H9 (cell line): ENCODE measurements at regions not wholly inside any gene's neighbourhood (a gene's known extent, or its start where the extent isn't known, plus 50 kb on each side); places are given as distances from the start of the nearest gene placed in this dataset.

Experiments used
- DNase-seq: peaks from one replicate; pipeline ENCODE4 v3.0.0-alpha.2; 2017
- H2AFZ ChIP-seq: one replicate; pipeline ENCODE4 v1.6.1; 2013; ENCODE audit warnings: mild to moderate bottlenecking, low read length, control low read depth, moderate library complexity
- H2AK5ac ChIP-seq: 2 replicates; pipeline ENCODE4 v1.6.1; 2013; ENCODE audit warnings: low read length, control low read depth, mixed read lengths; ENCODE audit not compliant: insufficient read length
- H2BK120ac ChIP-seq: one replicate; pipeline ENCODE4 v1.6.1; 2013; ENCODE audit warnings: low read depth, mild to moderate bottlenecking, low read length, control low read depth, inconsistent platforms; ENCODE audit not compliant: poor library complexity, severe bottlenecking
- H2BK12ac ChIP-seq: 2 replicates; pipeline ENCODE4 v1.6.1; 2013; ENCODE audit warnings: low read length, control low read depth, mixed read lengths, low read depth; ENCODE audit not compliant: insufficient read length
- H2BK15ac ChIP-seq: 2 replicates; pipeline ENCODE4 v1.6.1; 2013; ENCODE audit warnings: low read depth, low read length, control low read depth
- H2BK20ac ChIP-seq: one replicate; pipeline ENCODE4 v1.6.1; 2013; ENCODE audit warnings: low read depth, mild to moderate bottlenecking, low read length, control low read depth, inconsistent platforms; ENCODE audit not compliant: poor library complexity, severe bottlenecking
- H2BK5ac ChIP-seq: 2 replicates; pipeline ENCODE4 v1.6.1; 2013; ENCODE audit warnings: low read length, control low read depth, mixed read lengths; ENCODE audit not compliant: insufficient read length
- H3K14ac ChIP-seq: 2 replicates; pipeline ENCODE4 v1.6.1; 2013; ENCODE audit warnings: low read length, control low read depth; ENCODE audit not compliant: insufficient read depth
- H3K18ac ChIP-seq: 2 replicates; pipeline ENCODE4 v1.6.1; 2013; ENCODE audit warnings: low read depth, mild to moderate bottlenecking, mixed read lengths, low read length, control low read depth; ENCODE audit not compliant: insufficient read length
- H3K23ac ChIP-seq: 2 replicates; pipeline ENCODE4 v1.6.1; 2013; ENCODE audit warnings: low read length, control low read depth, mixed read lengths, low read depth; ENCODE audit not compliant: insufficient read length
- H3K23me2 ChIP-seq: 2 replicates; pipeline ENCODE4 v1.6.1; 2013; ENCODE audit warnings: low read depth, mild to moderate bottlenecking, mixed read lengths, low read length, control low read depth; ENCODE audit not compliant: insufficient read length, poor library complexity, severe bottlenecking
- H3K27ac ChIP-seq: 2 replicates; pipeline ENCODE4 v1.5.1; 2013; ENCODE audit warnings: low read length, control low read depth, mixed read lengths, low read depth; ENCODE audit not compliant: insufficient read length
- H3K27me3 ChIP-seq: 2 replicates; pipeline ENCODE4 v1.6.1; 2013; ENCODE audit warnings: low read length, control low read depth, inconsistent platforms; ENCODE audit not compliant: insufficient read depth
- H3K4ac ChIP-seq: 2 replicates; pipeline ENCODE4 v1.6.1; 2013; ENCODE audit warnings: low read depth, mild to moderate bottlenecking, control low read depth, inconsistent platforms, low read length, moderate library complexity
- H3K4me1 ChIP-seq: 2 replicates; pipeline ENCODE4 v1.6.1; 2013; ENCODE audit warnings: low read length, control low read depth, inconsistent platforms; ENCODE audit not compliant: insufficient read depth
- H3K4me2 ChIP-seq: 2 replicates; pipeline ENCODE4 v1.6.1; 2013; ENCODE audit warnings: low read length, control low read depth, mixed read lengths; ENCODE audit not compliant: insufficient read length, insufficient read depth
- H3K56ac ChIP-seq: 2 replicates; pipeline ENCODE4 v1.6.1; 2013; ENCODE audit warnings: low read depth, mild to moderate bottlenecking, mixed read lengths, low read length, control low read depth; ENCODE audit not compliant: insufficient read length
- H3K79me1 ChIP-seq: 2 replicates; pipeline ENCODE4 v1.6.1; 2013; ENCODE audit warnings: low read depth, mild to moderate bottlenecking, moderate library complexity, low read length, control low read depth, inconsistent platforms; ENCODE audit not compliant: insufficient read depth, poor library complexity, severe bottlenecking
- H3K79me2 ChIP-seq: 2 replicates; pipeline ENCODE4 v1.6.1; 2013; ENCODE audit warnings: low read length, control low read depth, inconsistent platforms; ENCODE audit not compliant: insufficient read depth
- H3K9ac ChIP-seq: 2 replicates; pipeline ENCODE4 v1.6.1; 2013; ENCODE audit warnings: low read length, control low read depth, mixed read lengths; ENCODE audit not compliant: insufficient read length; ENCODE audit errors: extremely low read depth
- H3K9me3 ChIP-seq: one replicate; pipeline ENCODE4 v1.6.1; 2013; ENCODE audit warnings: low read depth, low read length, inconsistent platforms; ENCODE audit not compliant: control insufficient read depth
- H3T11ph ChIP-seq: one replicate; pipeline ENCODE4 v1.6.1; 2013; ENCODE audit warnings: mild to moderate bottlenecking, low read length, control low read depth, inconsistent platforms
- H4K20me1 ChIP-seq: one replicate; pipeline ENCODE4 v1.6.1; 2013; ENCODE audit not compliant: control insufficient read depth, insufficient read length, insufficient read depth
- H4K5ac ChIP-seq: 2 replicates; pipeline ENCODE4 v1.6.1; 2013; ENCODE audit warnings: low read depth, mild to moderate bottlenecking, mixed read lengths, low read length, control low read depth; ENCODE audit not compliant: insufficient read length
- H4K8ac ChIP-seq: replicated peaks from 2 replicates; pipeline ENCODE4 v1.6.1; 2013; ENCODE audit warnings: low read length, control low read depth, mixed read lengths, low read depth; ENCODE audit not compliant: insufficient read length
- H4K91ac ChIP-seq: 2 replicates; pipeline ENCODE4 v1.6.1; 2013; ENCODE audit warnings: low read depth, mild to moderate bottlenecking, moderate library complexity, mixed read lengths, low read length, control low read depth; ENCODE audit not compliant: insufficient read length
- H3K27ac Mint-ChIP-seq, 3 experiments: 2 replicates in 2 of 3; 3 replicates in 1 of 3; pipeline ENCODE4 v1.8.0; 2020 to 2021; ENCODE audit warnings: mixed read lengths in 3 of 3, mild to moderate bottlenecking in 1 of 3, moderate library complexity in 1 of 3
- H3K27me3 Mint-ChIP-seq: 2 replicates; pipeline ENCODE4 v1.8.0; 2021; ENCODE audit warnings: low read depth, mild to moderate bottlenecking, moderate library complexity, mixed read lengths
- H3K36me3 Mint-ChIP-seq, 3 experiments: 2 replicates in 2 of 3; 3 replicates in 1 of 3; pipeline ENCODE4 v1.8.0; 2020 to 2021; ENCODE audit warnings: low read depth in 3 of 3, mixed read lengths in 3 of 3; ENCODE audit not compliant: insufficient read depth in 1 of 3
- H3K4me1 Mint-ChIP-seq, 2 experiments: 2 replicates each; pipeline ENCODE4 v1.8.0; 2020; ENCODE audit warnings: mixed read lengths in 2 of 2
- H3K4me3 Mint-ChIP-seq, 2 experiments: 2 replicates in 1 of 2; 3 replicates in 1 of 2; pipeline ENCODE4 v1.8.0; 2020 to 2021; ENCODE audit warnings: mild to moderate bottlenecking in 2 of 2, mixed read lengths in 2 of 2, moderate library complexity in 1 of 2
- H3K9me3 Mint-ChIP-seq, 2 experiments: 2 replicates in 1 of 2; 3 replicates in 1 of 2; pipeline ENCODE4 v1.8.0; 2020; ENCODE audit warnings: mild to moderate bottlenecking in 2 of 2, mixed read lengths in 2 of 2, moderate library complexity in 1 of 2
- WGBS: extraction: QIAGEN DNeasy Blood & Tissue Kit; methylation state at CpG from one replicate; pipeline ENCODE4 v1.1.7; 2013; ENCODE audit warnings: missing lambda C conversion rate, low lambda C conversion rate, mixed read lengths; ENCODE audit not compliant: insufficient read length; ENCODE audit errors: extremely low coverage; 5-methylcytosine and 5-hydroxymethylcytosine counted together
- TF ChIP-seq, protein P1 (sequence below): fragments of 200-600 bp; sonication (generic); conservative IDR thresholded peaks from 3 replicates; pipeline ENCODE4 v1.8.0; 2021; ENCODE audit warnings: antibody characterized with exemption, mild to moderate bottlenecking

DNA sequence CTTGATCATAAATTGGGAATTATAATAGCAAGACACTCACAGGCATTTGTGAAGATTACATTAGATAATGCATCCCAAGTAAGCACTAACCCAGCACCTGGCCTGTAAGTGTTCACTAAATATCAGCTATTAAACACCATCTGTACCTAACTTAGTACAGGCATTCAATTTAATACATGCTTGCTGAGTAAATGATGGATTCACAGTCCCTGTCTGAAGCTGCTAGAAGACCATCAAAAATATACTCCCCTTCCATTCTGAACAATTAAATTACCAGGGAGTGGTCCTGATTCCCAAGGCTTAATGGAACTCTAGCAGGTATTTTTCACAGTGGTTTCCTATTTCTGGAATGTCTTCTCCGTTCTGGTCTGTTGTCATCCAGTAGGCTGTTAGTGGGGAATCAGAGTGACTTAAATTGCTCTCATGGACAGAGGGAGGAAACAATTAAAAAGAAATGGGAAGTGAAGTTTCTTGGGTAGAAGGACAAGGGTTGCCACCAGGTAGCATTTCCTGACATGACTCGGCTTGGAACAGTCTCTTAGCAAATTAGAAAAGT is 233.9 kb downstream of the PTTG2 start:
- Histone ChIP-seq H3T11ph (no peak overlapping the region), H4K5ac (no peak overlapping the region), H2AK5ac (no peak overlapping the region), H3K18ac (no peak overlapping the region), H3K23me2 (no peaks in the 10 kb centered on the region), H3K27ac (no peak overlapping the region), H3K79me2 (no peaks in the 10 kb centered on the region), H3K27me3 (no peaks in the 10 kb centered on the region), H3K23ac (no peak overlapping the region), H2BK12ac (no peak overlapping the region), H2BK120ac (no peak overlapping the region), H3K4ac (no peak overlapping the region), H3K4me2 (no peak overlapping the region), H3K14ac (no peak overlapping the region), H3K4me1 (no peaks in the 10 kb centered on the region), H2AFZ (no peak overlapping the region), H4K20me1 (no peaks in the 10 kb centered on the region), H3K56ac (no peak overlapping the region), H2BK20ac (no peak overlapping the region), H3K9me3 (no peaks in the 10 kb centered on the region), H4K91ac (no peak overlapping the region), H3K79me1 (no peaks in the 10 kb centered on the region), H3K9ac (no peak overlapping the region), H4K8ac (no peak overlapping the region), H2BK15ac (no peak overlapping the region), H2BK5ac (no peak overlapping the region)
- DNase-seq = no peak
- H3K4me3 Mint-ChIP-seq = no peak overlapping the region
- H3K4me1 Mint-ChIP-seq = no peaks in the 10 kb centered on the region
- peaks cover 3% of the 10 kb centered on the region for H3K27me3 Mint-ChIP-seq
- H3K9me3 Mint-ChIP-seq = peaks cover 5 to 11% of the 10 kb centered on the region in 2 experiments; a peak in 2 of 5 replicates
- TF ChIP-seq, protein P1, sequence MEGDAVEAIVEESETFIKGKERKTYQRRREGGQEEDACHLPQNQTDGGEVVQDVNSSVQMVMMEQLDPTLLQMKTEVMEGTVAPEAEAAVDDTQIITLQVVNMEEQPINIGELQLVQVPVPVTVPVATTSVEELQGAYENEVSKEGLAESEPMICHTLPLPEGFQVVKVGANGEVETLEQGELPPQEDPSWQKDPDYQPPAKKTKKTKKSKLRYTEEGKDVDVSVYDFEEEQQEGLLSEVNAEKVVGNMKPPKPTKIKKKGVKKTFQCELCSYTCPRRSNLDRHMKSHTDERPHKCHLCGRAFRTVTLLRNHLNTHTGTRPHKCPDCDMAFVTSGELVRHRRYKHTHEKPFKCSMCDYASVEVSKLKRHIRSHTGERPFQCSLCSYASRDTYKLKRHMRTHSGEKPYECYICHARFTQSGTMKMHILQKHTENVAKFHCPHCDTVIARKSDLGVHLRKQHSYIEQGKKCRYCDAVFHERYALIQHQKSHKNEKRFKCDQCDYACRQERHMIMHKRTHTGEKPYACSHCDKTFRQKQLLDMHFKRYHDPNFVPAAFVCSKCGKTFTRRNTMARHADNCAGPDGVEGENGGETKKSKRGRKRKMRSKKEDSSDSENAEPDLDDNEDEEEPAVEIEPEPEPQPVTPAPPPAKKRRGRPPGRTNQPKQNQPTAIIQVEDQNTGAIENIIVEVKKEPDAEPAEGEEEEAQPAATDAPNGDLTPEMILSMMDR = no peak
- H3K27ac Mint-ChIP-seq = no peak overlapping the region
- peaks cover 0 to 9% (median 6%) of the 10 kb centered on the region in 3 experiments; a peak in 2 of 7 replicates for H3K36me3 Mint-ChIP-seq
- no CpG with 5 or more reads among the region's 2 CpGs for WGBS
